Stimulated activated CD8-positive, alpha-beta memory T cell treated with anti-CD3 and anti-CD28 coated beads, Interleukin-2, amount 100 ng/mL, for 48 hours (primary cell): ENCODE measurements at regions not wholly inside any gene's neighbourhood (a gene's known extent, or its start where the extent isn't known, plus 50 kb on each side); places are given as distances from the start of the nearest gene placed in this dataset.
"Not testable (repeated sequence)": the region's sequence is repeated elsewhere in the genome, so short reads cannot be mapped to it uniquely, and the experiment has no call there.

ENCODE experiments used
- DNase-seq, 2 donors: peaks; one replicate each; pipeline ENCODE4 v3.0.0-alpha.2; 2020; ENCODE audit warnings: low read depth in 2 of 2

- no peak for DNase-seq
Observed at GRCh38 chr3:21238661-21239060, 512.3 kb downstream of the ZNF385D start.

GRCh38 chr3:21237638-21238037, 513.4 kb downstream of the ZNF385D start:
- no peak for DNase-seq

GRCh38 chr3:21235491-21235890, 515.5 kb downstream of the ZNF385D start:
- DNase-seq, result no peak

- no peak for DNase-seq
Observed at GRCh38 chr3:21234933-21235332, 516.1 kb downstream of the ZNF385D start.

GRCh38 chr3:21229426-21230135, 521.4 kb downstream of the ZNF385D start:
- DNase-seq, result no peak

- DNase-seq, result no peak
Observed at GRCh38 chr3:21226086-21226485, 524.9 kb downstream of the ZNF385D start.

GRCh38 chr3:21220944-21221343, 530.1 kb downstream of the ZNF385D start:
- no peak for DNase-seq

- DNase-seq, result no peak
Observed at GRCh38 chr3:21216598-21216997, 534.4 kb downstream of the ZNF385D start.

GRCh38 chr3:21204122-21204521, 546.9 kb downstream of the ZNF385D start:
- not testable (repeated sequence) for DNase-seq

- no peak for DNase-seq
Observed at GRCh38 chr3:21195203-21195602, 555.8 kb downstream of the ZNF385D start.

GRCh38 chr3:21194036-21194435, 557.0 kb downstream of the ZNF385D start:
- not testable (repeated sequence) for DNase-seq

GRCh38 chr3:21188459-21188858, 562.6 kb downstream of the ZNF385D start:
- DNase-seq, result no peak

GRCh38 chr3:21185816-21186314, 565.1 kb downstream of the ZNF385D start:
- DNase-seq, result no peak

GRCh38 chr3:21174461-21174860, 576.5 kb downstream of the ZNF385D start:
- DNase-seq, result no peak

- DNase-seq, result no peak
Observed at GRCh38 chr3:21170964-21171363, 580.0 kb downstream of the ZNF385D start.

GRCh38 chr3:21169948-21170347, 581.1 kb downstream of the ZNF385D start:
- no peak for DNase-seq

- no peak for DNase-seq
Observed at GRCh38 chr3:21168471-21168870, 582.5 kb downstream of the ZNF385D start.

GRCh38 chr3:21163956-21164355, 587.1 kb downstream of the ZNF385D start:
- DNase-seq, result no peak

GRCh38 chr3:21159543-21159906, 591.5 kb downstream of the ZNF385D start:
- DNase-seq, result no peak

- DNase-seq, result no peak
Observed at GRCh38 chr3:21158861-21159542, 592.0 kb downstream of the ZNF385D start.

GRCh38 chr3:21154911-21155310, 596.1 kb downstream of the ZNF385D start:
- DNase-seq, result no peak

GRCh38 chr3:21152555-21152954, 598.5 kb downstream of the ZNF385D start:
- no peak for DNase-seq

GRCh38 chr3:21142949-21143348, 608.1 kb downstream of the ZNF385D start:
- no peak for DNase-seq
